ENCODE measurements at regions not wholly inside any gene's neighbourhood (a gene's known extent, or its start where the extent isn't known, plus 50 kb on each side); places are given as distances from the start of the nearest gene placed in this dataset.

DNA sequence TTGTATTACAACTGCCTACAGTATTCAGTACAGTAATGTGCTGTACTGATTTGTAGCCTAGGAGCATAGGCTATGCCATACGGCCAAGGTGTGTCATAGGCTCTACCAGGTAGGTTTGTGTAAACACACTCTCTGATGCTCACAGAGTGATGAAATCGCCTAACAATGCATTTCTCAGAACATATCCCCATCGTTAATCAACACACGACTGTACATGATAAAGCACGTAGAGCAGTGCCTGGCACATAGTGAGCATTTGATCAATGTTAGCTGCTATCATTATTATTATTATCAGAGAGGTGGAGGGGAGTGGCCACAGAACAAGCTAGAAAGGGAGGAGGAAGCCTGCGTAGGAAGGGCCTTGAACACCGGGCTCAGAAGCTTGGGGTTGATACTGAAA, 81.1 kb upstream of the LHX1 start:
- Mint-ChIP-seq H3K4me3 (no peak overlapping the region), H3K27me3 (peaks cover 31% of the 10 kb centered on the region), H3K27ac (no peak overlapping the region), H3K4me1 (no peaks in the 10 kb centered on the region), H3K9me3 (ENCODE audit: insufficient read depth) (no peaks in the 10 kb centered on the region)
- no peak overlapping the region for H3K9ac ChIP-seq (ENCODE audit: low read length)
- no peak for TF ChIP-seq CTCF (IDR thresholded peaks at IDR 0.05)
- no peak for TF ChIP-seq EZH2 (IDR thresholded peaks at IDR 0.05; ENCODE audit: borderline replicate concordance, insufficient read depth, low read depth, low read length, poor library complexity, severe bottlenecking)
- ChIA-PET CTCF (no interaction called here), POLR2A (no interaction called here)
- H3K4me2 ChIP-seq (replicated peaks; ENCODE audit: low read depth, low read length, poor library complexity, severe bottlenecking): no peak overlapping the region
- no peaks in the 10 kb centered on the region for H3K36me3 ChIP-seq (replicated peaks in 1 of 2; ENCODE audit: control extremely low read depth in 1 of 2, control insufficient read depth in 1 of 2, extremely low read depth in 1 of 2, insufficient read depth in 2 of 2, low read length in 1 of 2)
- ATAC-seq (ENCODE audit: low read depth): no peak
- H2AFZ ChIP-seq (ENCODE audit: insufficient read depth, low read depth, low read length, poor library complexity, severe bottlenecking): no peak overlapping the region
- H3K4me3 ChIP-seq (ENCODE audit: control extremely low read depth in 1 of 5, extremely low read depth in 1 of 5, insufficient read depth in 1 of 5, low read depth in 2 of 5, low read length in 4 of 5): no peak overlapping the region
- intact Hi-C loops (cut with micrococcal nuclease): no loop called here
- no peak overlapping the region for H3K27ac ChIP-seq (ENCODE audit: low read length in 2 of 2)
- no peaks in the 10 kb centered on the region for H3K27me3 ChIP-seq (replicated peaks in 1 of 4; ENCODE audit: control extremely low read depth in 1 of 4, control insufficient read depth in 3 of 4, insufficient read depth in 4 of 4, low read length in 3 of 4)
- H3K9me3 ChIP-seq (ENCODE audit: control extremely low read depth in 1 of 3, control insufficient read depth in 2 of 3, insufficient read depth in 1 of 3, low read length in 2 of 3): no peaks in the 10 kb centered on the region
- H4K20me1 ChIP-seq (ENCODE audit: control insufficient read depth, insufficient read depth, low read length, poor library complexity, severe bottlenecking): no peaks in the 10 kb centered on the region
- H3K4me1 ChIP-seq (ENCODE audit: control insufficient read depth in 2 of 2, insufficient read depth in 2 of 2, low read length in 2 of 2): no peaks in the 10 kb centered on the region
- 90% methylated on average over 1 of the region's 7 CpGs for WGBS (ENCODE audit: insufficient coverage)
- H3K79me2 ChIP-seq (ENCODE audit: control insufficient read depth, insufficient read depth, low read length): no peaks in the 10 kb centered on the region
- no peak for DNase-seq

- CTCF ChIA-PET: interaction anchor here (0.9 kb wide), 1 partner anchor 67 kb away, joined by 5 read pairs; no protein-coding TSS in a partner anchor
- no peaks in the 10 kb centered on the region for H3K9me3 ChIP-seq (ENCODE audit: control extremely low read depth in 1 of 3, control insufficient read depth in 2 of 3, insufficient read depth in 1 of 3, low read length in 2 of 3)
- Mint-ChIP-seq H3K4me1 (no peaks in the 10 kb centered on the region), H3K27me3 (peaks cover 27% of the 10 kb centered on the region), H3K9me3 (ENCODE audit: insufficient read depth) (no peaks in the 10 kb centered on the region), H3K27ac (no peak overlapping the region), H3K4me3 (no peak overlapping the region)
- POLR2A ChIA-PET: no interaction called here
- H3K4me2 ChIP-seq (replicated peaks; ENCODE audit: low read depth, low read length, poor library complexity, severe bottlenecking): no peak overlapping the region
- intact Hi-C loops (cut with micrococcal nuclease): no loop called here
- 70% methylated on average over 8 of the region's 16 CpGs for WGBS (ENCODE audit: insufficient coverage)
- H3K27me3 ChIP-seq (replicated peaks in 1 of 4; ENCODE audit: control extremely low read depth in 1 of 4, control insufficient read depth in 3 of 4, insufficient read depth in 4 of 4, low read length in 3 of 4): peaks cover 0 to 6% (median 0%) of the 10 kb centered on the region in 4 experiments
- no peak for DNase-seq
- no peaks in the 10 kb centered on the region for H3K36me3 ChIP-seq (replicated peaks in 1 of 2; ENCODE audit: control extremely low read depth in 1 of 2, control insufficient read depth in 1 of 2, extremely low read depth in 1 of 2, insufficient read depth in 2 of 2, low read length in 1 of 2)
- no peak for ATAC-seq (ENCODE audit: low read depth)
- H3K9ac ChIP-seq (ENCODE audit: low read length): no peak overlapping the region
- H3K27ac ChIP-seq (ENCODE audit: low read length in 2 of 2): no peak overlapping the region
- TF ChIP-seq EZH2 (IDR thresholded peaks at IDR 0.05; ENCODE audit: borderline replicate concordance, insufficient read depth, low read depth, low read length, poor library complexity, severe bottlenecking) (no peak), CTCF (IDR thresholded peaks at IDR 0.05) (no peak)
- H3K4me1 ChIP-seq (ENCODE audit: control insufficient read depth in 2 of 2, insufficient read depth in 2 of 2, low read length in 2 of 2): no peaks in the 10 kb centered on the region
- H4K20me1 ChIP-seq (ENCODE audit: control insufficient read depth, insufficient read depth, low read length, poor library complexity, severe bottlenecking): no peaks in the 10 kb centered on the region
- H3K79me2 ChIP-seq (ENCODE audit: control insufficient read depth, insufficient read depth, low read length): no peaks in the 10 kb centered on the region
- H2AFZ ChIP-seq (ENCODE audit: insufficient read depth, low read depth, low read length, poor library complexity, severe bottlenecking): no peak overlapping the region
- H3K4me3 ChIP-seq (ENCODE audit: control extremely low read depth in 1 of 5, extremely low read depth in 1 of 5, insufficient read depth in 1 of 5, low read depth in 2 of 5, low read length in 4 of 5): no peak overlapping the region
Measured at GRCh38 chr17:36856903-36857381, 80.3 kb upstream of the LHX1 start.

Data from B cell (primary cell).